ENCODE measurements at regions not wholly inside any gene's neighbourhood (a gene's known extent, or its start where the extent isn't known, plus 50 kb on each side); places are given as distances from the start of the nearest gene placed in this dataset.
"Not testable (repeated sequence)": the region's sequence is repeated elsewhere in the genome, so short reads cannot be mapped to it uniquely, and the experiment has no call there.

DNA sequence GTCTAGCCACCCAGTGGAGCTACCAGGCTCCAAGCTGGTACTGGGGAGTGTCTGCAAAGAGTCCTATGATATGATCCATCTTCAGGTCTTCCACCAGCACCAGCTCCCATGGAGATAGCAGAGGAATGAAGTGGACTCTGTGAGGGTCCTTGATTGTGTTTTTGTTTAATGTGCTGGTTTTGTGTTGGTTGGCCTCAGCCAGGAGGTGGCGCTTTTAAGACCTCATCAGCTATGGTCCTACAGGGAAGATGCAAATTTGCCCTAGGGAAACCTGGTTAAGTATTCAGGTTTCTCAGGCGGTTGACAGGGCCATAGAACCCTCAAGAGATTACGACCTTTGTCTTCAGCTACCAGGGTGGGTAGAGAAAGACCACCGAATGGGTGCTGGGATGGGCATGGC, 1141.1 kb downstream of the STIM2 start:
- DNase-seq (ENCODE audit: insufficient read length, low spot score) = no peak
- no peak for FAIRE-seq

DNA sequence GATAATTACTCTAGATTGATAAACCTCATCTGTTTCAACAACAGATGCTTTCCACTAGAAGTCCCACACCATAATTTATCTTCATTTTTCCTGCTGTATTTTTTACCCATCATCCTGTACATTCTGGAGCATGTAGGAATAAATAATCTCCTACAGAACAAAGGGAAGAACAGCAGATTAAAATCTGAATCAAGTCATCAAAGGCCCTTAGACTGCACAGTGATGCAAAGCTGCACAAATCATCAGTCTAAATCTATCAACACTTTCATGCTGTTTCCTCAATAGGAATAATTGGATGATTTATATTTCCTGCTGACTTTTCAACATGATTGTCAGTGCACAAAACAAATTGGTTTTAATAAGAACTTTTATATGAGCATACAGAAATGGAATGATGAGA, 1143.9 kb downstream of the STIM2 start:
- FAIRE-seq (no peak), DNase-seq (ENCODE audit: insufficient read length, low spot score) (no peak)

DNA sequence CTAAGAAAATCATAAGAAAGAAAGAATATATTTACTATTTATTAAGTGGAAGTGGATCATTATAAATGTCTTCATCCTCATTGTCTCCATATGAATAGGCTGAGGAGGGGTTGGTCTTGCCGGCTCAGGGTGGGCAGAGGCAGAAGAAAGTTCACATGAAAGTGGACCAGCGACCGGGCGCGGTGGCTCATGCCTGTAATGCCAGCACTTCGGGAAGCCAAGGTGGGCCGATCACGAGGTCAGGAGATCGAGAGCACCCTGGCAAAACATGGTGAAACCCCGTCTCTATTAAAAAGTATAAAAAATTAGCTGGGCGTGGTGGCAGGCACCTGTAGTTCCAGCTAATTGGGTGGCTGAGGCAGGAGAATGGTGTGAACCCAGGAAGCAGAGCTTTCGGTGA, 1145.4 kb downstream of the STIM2 start:
- DNase-seq (ENCODE audit: insufficient read length, low spot score) (no peak), FAIRE-seq (no peak)

DNA sequence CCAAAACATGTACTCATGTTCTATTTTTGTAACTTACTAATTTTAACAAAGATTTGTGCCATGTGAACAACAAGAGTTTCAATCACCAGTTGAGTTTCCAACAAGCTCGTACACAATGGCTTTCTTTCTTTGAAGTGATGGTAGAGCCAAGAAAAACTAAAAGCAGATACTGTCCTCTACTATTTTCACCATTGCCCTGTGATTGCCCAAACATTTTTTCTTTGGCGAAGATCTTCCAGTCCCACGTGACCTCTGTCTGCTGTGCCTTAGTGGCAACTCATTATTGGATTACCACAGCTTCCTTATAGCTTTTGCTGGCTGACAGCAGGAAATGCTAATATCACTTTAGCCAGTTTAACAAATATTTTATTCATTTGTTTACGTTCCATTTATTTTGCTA, 1147.1 kb downstream of the STIM2 start:
- FAIRE-seq (no peak), DNase-seq (ENCODE audit: insufficient read length, low spot score) (no peak)

DNA sequence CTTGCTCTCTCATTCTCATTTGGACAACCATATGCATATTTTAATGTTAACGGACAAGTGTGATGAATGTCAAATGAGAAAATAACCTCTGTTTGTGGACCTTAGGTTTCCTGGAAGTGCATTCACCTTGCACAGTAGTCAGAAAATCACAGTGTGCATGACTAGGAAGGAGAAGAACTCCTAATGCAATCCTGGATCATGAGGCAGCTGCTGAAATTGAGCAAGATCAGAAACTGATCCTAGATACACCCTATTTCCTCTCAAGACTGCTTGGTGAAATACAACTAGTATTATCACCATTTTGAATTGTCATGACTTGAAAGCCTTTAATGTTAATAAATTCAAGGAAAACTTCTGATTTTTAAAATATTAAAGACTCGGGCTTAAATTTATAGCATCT, 1148.9 kb downstream of the STIM2 start:
- FAIRE-seq = no peak
- DNase-seq (ENCODE audit: insufficient read length, low spot score) = no peak

DNA sequence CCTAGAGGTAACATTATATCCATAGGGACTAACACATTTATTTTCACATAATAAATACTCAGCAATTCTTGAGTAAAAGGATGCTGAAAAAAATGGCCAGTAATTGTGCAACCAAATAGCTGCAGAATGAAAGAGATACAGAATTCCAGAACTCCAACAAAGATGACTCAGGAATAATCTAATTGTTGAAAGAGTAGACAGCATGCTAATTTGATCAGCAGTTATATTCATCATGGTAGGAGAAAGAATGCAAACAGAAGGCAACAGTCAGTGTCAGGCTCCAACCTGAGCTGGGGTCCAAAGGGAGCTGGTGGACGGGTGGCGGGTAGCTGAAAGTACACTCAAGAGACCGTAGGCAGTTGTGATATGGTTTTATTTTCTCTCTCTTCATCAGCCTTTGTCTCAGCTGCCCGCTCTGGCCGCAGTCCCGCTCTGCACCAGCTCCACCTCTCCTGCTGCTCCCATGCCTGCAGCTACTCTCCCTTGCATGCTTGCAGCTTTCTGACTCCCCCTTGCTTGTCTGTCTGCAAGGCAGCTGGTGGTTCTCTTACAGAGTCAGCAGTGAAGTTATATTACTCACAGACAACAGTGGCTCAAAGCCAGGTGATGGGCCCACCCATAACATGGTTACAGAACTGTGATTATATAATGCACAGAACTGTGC, 1150.1 kb downstream of the STIM2 start:
- DNase-seq (ENCODE audit: insufficient read length, low spot score) = no peak

DNA sequence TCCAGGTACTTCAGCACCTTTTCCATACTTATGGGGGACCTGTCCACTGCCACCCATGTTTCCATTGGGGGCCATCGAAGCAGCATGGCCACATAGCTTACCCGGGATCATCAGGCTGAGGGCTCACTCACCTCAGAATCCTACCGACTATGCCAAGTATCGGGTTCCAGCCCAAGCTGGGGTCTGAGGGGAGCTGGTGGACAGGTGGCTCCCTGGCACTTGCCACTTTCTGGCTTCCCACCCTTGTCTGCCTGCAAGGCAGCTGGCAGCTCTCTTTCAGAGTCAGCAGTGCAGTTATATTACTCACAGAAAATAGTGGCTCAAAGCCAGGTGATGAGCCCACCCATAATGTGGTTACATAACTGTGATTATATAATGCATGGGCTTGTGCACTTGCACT, 1153.8 kb downstream of the STIM2 start:
- DNase-seq (ENCODE audit: insufficient read length, low spot score) (no peak), FAIRE-seq (no peak)

More for the DNA sequence above, 1150.1 kb downstream of the STIM2 start:
- peak; percentile 55 for FAIRE-seq

DNA sequence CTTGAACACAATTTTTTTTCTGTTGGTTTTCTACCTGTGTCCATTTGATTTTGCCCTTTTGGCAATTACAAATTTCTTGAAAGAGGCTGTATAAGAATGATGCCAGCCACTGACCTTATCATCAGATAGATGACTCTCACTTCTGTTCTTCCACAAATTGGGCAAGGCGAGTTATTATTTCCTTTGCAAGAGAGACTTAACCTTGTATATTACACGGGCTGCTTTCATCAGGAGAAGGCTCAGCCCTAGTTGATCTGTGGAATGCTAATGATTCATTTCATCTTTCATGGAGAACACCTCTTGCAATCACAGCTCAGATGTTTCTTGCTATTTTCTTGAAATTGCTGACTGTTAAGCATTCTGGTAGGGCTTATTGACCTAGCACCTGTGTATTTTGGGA, 1155.4 kb downstream of the STIM2 start:
- no peak for FAIRE-seq
- no peak for DNase-seq (ENCODE audit: insufficient read length, low spot score)

DNA sequence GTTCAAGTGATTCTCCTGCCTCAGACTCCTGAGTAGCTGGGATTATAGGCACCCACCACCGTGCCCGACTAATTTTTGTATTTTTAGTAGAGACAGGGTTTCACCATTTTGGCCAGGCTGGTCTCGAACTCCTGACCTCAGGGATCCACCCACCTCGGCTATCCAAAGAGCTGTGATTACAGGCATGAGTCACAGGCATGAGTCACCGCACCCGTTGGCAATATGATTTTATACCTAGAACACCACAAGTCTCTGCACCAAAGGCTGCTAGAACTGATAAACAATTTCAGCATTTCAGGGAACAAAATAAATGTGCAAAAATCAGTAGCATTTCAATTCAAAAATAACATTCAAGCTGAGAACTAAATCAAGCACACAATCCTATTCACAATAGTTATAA, 1177.6 kb downstream of the STIM2 start:
- FAIRE-seq; DNase-seq (ENCODE audit: insufficient read length, low spot score): not testable (repeated sequence)

DNA sequence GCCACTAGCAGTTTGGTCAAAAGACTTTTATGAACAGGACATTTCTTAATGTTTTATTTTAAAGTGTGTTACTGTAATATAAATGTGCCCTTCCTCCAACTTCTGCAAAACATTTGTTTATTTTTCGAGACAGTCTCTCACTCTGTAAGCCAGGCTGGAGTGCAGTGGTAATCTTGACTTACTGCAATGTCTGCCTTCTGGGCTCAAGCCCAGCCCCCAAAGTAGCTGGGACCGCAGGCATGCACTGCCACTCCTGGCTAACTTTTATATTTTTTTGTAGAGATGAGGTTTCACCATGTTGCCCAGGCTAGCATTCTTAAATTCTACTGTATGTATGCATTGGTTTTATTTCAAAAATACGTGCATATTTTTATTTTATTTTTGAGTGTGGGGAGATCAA, 1201.9 kb downstream of the STIM2 start:
- DNase-seq (ENCODE audit: insufficient read length, low spot score) (no peak), FAIRE-seq (no peak)

DNA sequence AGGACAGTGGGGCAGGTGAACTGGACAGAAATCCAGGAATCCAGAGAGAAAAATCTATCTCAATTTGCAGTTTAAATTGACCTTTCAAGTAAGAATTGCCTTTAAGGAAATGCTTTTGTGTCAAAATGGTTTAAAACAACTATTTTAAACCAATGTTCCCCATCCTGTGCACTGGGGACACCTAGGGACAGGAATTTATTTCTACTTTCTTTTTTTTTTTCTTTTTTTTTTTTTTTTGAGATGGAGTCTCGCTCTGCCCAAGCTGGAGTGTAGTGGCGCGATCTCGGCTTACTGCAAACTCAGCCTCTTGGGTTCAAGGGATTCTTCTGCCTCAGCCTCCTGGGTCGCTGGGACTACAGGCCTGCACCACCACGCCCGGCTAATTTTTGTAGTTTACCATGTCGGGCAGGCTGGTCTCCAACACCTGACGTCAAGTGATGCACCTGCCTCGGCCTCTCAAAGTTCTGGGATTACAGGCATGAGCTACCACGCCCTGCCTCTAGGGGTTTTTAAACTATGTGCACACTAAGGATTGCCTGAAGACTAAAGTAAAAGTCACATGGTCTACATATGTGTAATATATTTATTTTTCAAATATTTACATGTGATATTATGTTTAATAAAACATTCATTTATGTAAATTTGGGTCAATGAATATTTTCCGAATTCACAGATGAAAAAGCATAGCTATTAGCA, 1213.4 kb downstream of the STIM2 start:
- DNase-seq (ENCODE audit: insufficient read length, low spot score) (peak; percentile 2), FAIRE-seq (no peak)

DNA sequence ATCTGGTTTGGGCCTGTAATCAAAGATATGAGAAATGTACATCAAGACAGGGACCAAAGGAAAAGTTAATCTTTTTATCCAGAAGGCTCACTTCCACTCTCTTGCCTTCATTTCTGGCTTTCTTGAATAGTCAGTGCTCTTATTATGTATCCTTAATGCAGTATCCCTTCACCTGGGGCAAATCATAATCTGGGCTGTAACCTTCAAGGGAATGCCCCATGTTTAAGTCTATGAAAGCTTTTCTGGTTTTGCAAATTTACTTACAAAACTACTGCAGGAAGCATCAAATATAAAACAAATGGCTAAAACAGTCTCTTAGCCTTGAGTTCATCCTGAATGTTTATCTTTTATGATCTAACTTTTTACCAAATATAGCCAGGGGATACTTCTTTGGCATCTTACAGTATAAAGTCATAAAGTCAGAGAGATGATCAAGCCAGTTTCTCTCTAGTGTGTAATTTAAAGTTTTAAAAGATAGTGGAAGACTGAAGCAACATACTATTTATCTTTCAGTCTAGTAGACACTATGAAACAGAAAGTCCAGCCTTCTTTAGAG, 1214.8 kb downstream of the STIM2 start:
- no peak for FAIRE-seq
- DNase-seq (ENCODE audit: insufficient read length, low spot score) = no peak

DNA sequence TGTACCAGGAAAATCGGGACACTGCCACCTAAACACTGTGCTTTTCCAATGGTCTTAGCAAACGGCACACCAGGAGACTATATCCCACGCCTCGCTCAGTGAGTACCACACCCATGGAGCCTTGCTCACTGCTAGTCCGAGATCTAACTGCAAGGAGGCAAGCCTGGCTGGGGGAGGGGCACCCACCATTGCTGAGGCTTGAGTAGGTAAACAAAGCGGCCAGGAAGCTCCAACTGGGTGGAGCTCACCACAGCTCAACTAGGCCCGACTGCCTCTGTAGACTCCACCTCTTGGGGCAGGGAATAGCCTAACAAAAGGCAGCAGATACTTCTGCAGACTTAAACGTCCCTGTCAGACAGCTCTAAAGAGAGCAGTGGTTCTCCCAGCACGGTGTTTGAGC, 1216.6 kb downstream of the STIM2 start:
- DNase-seq (ENCODE audit: insufficient read length, low spot score) = not testable (repeated sequence)

DNA sequence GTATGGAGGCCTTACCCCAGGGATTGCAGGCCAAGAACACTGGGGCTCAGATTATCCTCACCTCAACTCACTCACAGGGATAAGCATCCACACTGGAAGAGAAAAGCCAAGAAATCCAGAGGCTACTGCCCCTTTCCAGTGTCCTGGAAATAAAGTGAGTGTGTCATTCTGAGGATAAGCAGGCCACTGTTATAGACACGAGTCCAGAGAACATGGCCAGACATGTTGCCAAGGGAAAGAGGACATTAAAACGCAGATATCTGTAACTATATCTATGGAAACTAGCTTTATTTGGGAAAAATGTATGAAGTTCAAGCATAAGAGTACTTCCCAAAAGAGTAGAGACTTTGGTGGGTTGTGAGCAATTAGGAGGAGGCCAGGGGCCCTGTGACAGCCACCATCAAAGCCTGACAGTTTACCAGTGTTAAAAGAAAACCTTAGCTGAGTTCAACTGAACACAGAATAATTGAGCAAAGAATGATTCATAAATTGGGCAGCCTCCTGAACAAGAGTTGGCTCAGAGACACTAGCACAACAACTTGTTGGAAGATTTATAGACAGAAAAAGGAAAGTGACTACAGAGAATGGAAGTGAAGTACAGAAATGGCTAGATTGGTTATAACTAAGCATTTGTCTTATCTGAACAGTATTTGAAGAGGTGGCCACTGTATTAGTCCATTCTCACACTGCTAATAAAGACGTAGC, 1222.2 kb downstream of the STIM2 start:
- DNase-seq (ENCODE audit: insufficient read length, low spot score) (no peak), FAIRE-seq (no peak)

More for the DNA sequence above, 1216.6 kb downstream of the STIM2 start:
- FAIRE-seq = not testable (repeated sequence)

DNA sequence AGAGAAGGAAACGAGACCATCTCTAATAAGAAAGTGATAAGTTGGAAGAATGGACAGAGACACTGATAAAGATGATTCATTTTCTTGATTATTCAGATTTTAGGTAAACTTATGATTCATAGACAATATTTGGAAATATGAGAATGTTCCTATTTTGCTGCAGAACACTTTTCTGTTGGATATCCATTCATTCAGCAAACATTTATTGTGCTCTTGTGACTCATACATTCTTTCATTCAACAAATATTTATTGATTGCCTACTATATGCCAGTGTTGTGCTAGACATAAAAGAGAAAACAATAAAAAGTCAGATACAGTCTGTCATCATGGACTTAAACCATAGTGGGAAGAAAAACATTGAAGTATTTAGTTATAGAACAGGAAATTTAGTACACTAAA, 1232.0 kb downstream of the STIM2 start:
- FAIRE-seq (no peak), DNase-seq (ENCODE audit: insufficient read length, low spot score) (no peak)

DNA sequence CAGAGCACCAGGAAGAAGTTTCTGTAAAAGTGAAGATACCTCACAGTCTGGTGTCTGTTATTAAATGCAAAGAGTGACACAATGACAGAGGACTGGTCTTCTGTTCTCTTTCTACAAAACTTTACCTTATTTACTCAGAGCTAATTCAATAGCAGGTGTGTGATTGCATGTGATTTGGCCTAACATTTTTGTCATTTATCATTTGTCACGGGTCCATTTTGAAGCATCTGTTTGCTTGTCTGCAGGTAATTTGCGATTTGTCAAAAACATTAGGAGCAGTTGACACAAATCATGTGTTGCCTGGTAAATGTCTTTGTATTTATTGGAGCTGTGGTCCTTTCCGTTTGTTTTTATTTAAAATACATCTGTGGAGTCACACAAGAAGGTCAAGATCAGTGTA, 1232.4 kb downstream of the STIM2 start:
- DNase-seq (ENCODE audit: insufficient read length, low spot score) (no peak), FAIRE-seq (no peak)

DNA sequence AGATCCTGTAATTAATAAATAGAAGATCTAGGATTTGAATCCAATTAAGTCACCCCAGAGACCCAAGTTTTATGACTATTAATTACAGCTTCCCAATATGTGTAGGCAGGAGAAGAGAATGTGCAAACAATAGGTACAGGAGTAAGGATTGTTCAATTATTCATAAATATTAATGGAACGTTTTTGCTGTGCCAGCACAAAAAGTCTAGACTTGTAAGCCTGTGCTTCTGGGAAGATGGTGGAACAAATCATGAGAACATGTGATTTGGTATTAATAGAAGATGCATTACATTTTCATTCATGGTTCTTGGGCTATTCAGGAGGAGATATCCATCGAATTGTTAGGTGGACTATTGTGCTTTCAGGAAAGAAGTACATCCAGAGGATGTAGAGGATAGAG, 1240.9 kb downstream of the STIM2 start:
- FAIRE-seq (no peak), DNase-seq (ENCODE audit: insufficient read length, low spot score) (no peak)

DNA sequence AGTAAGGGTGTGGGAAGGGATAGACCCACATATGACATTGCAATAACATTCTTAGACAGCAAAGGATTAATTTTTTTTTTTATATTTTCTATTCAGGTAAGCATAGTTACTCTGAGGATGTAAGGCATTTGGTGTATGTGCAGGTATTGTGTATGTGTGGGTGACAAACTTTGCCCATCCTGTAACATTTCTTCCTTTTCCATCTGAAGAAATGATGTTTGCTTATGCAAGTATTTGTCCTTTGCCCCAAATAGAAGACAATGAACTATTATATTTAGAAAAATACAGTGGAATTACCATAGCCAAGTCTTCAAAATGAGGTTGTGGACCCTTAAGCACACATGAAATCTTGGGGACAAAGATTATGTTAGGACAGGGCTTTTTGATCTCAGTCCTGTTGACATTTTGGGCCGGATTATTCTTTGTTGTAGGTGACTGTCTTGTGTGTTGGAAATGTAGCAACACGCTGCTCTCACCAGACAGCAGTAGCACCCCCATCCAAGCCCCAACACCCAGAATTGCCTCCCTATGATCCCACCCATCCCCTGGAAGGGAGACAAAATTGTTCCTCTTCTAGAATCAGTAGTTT, 1244.7 kb downstream of the STIM2 start:
- DNase-seq (ENCODE audit: insufficient read length, low spot score) (no peak), FAIRE-seq (no peak)

DNA sequence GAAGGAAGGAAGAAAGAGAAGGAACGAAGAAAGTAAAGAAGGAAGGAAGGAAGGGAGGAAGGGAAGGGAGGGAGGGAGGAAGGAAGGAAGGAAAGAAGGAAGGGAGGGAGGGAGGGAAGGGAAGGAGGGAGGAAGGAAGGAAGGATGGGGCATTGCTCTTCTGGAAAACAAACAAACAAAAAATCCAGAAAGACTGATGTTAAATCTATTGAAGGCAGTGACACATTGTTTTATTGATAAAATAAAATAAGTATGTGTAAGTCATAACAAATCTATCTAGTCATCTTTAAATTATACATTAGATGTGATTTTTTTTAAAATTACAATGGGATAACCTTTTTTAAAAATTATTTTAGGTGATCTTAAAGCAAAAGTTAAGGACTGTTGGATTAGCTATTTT, 1245.5 kb downstream of the STIM2 start:
- DNase-seq (ENCODE audit: insufficient read length, low spot score) (no peak), FAIRE-seq (no peak)

DNA sequence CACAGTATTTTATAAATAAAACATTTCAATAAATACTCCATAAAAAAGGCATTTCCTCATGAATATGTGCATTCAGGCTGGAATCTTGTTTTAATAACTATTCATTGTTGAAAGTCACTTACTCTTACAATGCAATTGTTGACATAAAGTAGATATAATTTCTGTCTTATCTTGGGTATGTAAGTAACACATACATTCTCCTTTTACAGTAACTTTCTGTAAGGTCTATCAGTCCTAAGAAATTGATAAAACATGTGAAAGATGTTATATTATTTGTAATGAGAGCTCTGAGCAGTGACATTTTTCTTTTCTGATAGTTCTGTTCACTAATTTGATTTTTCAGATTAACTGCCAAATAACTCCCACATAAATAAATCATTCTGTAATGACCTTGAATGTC, 1249.2 kb downstream of the STIM2 start:
- DNase-seq (ENCODE audit: insufficient read length, low spot score) = no peak
- no peak for FAIRE-seq

DNA sequence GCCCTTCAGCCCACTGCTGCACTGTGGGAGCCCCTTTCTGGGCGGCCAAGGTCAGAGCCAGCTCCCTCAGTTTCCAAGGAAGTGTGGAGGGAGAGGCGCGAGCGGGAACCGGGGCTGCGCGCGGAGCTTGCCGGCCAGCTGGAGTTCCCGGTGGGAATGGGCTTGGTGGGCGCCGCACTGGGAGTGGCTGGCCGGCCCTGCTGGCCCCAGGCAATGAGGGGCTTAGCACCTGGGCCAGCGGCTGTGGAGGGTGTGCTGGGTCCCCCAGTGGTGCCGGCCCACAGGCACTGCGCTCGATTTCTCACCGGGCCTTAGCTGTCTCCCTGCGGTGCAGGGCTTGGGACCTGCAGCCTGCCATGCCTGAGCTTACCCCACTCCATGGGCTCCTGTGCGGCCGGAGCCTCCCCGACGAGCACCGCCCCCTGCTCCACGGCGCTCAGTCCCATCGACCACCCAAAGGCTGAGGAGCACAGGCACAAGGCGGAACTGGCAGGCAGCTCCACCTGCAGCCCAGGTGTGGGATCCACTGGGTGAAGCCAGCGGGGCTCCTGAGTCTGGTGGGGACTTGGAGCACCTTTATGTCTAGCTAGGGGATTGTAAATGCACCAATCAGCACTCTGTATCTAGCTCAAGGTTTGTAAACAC, 1252.2 kb downstream of the STIM2 start:
- FAIRE-seq; DNase-seq (ENCODE audit: insufficient read length, low spot score): not testable (repeated sequence)

Data from HTR-8/SVneo (cell line).